ENCODE measurements at regions not wholly inside any gene's neighbourhood (a gene's known extent, or its start where the extent isn't known, plus 50 kb on each side); places are given as distances from the start of the nearest gene placed in this dataset.

- 0 out of 2 replicates have a peak, but pooled peaks have one; percentile 31 for TF ChIP-seq RERE (CRISPR knock-in tag; IDR thresholded peaks at IDR 0.05; ENCODE audit: low read depth)
- peak; percentile 70; the same call in 1 of the 2 replicates for TF ChIP-seq SMARCC2 (IDR thresholded peaks at IDR 0.05)
- TF ChIP-seq ZNF124 (CRISPR knock-in tag; IDR thresholded peaks at IDR 0.05) = no peak
- TF ChIP-seq ZNF660 (CRISPR knock-in tag; IDR thresholded peaks at IDR 0.05; ENCODE audit: borderline replicate concordance, low read depth) = no peak
- 0 out of 2 replicates have a peak, but pooled peaks have one; percentile 35 for TF ChIP-seq NR2F6 (IDR thresholded peaks at IDR 0.05)
- no peak for TF ChIP-seq NR2F6 (CRISPR knock-in tag; IDR thresholded peaks at IDR 0.05)
- TF ChIP-seq FOXA3 (CRISPR knock-in tag; IDR thresholded peaks at IDR 0.05) = peak; percentile 94
- TF ChIP-seq, protein P1, sequence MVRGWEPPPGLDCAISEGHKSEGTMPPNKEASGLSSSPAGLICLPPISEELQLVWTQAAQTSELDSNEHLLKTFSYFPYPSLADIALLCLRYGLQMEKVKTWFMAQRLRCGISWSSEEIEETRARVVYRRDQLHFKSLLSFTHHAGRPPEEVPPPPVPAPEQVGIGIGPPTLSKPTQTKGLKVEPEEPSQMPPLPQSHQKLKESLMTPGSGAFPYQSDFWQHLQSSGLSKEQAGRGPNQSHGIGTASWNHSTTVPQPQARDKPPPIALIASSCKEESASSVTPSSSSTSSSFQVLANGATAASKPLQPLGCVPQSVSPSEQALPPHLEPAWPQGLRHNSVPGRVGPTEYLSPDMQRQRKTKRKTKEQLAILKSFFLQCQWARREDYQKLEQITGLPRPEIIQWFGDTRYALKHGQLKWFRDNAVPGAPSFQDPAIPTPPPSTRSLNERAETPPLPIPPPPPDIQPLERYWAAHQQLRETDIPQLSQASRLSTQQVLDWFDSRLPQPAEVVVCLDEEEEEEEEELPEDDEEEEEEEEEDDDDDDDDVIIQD (CRISPR knock-in tag; IDR thresholded peaks at IDR 0.05; ENCODE audit: low read depth) = peak; percentile 35; the same call in 1 of the 2 replicates
- no peak for TF ChIP-seq ETV5 (CRISPR knock-in tag; IDR thresholded peaks at IDR 0.05; ENCODE audit: borderline replicate concordance)
Observed at GRCh38 chr13:70890289-70890688, 782.0 kb upstream of the KLHL1 start (continued).
